ENCODE measurements at regions not wholly inside any gene's neighbourhood (a gene's known extent, or its start where the extent isn't known, plus 50 kb on each side); places are given as distances from the start of the nearest gene placed in this dataset.

GRCh38 chr2:180324182-180324581 lies 317.1 kb upstream of the CWC22 start:
- H3K27ac ChIP-seq (ENCODE audit: low read depth, low read length), result no peak overlapping the region
- no peaks in the 10 kb centered on the region for H4K20me1 ChIP-seq (ENCODE audit: low read depth, low read length)
- H3K9ac ChIP-seq (ENCODE audit: low read length), result no peak overlapping the region
- no peak overlapping the region for H3K4me2 ChIP-seq (ENCODE audit: low read depth, low read length, poor library complexity, severe bottlenecking)
- no peaks in the 10 kb centered on the region for H3F3A ChIP-seq (ENCODE audit: insufficient read depth)
- no peaks in the 10 kb centered on the region for H3K9me2 ChIP-seq (replicated peaks; ENCODE audit: insufficient read depth, low read length)
- no peaks in the 10 kb centered on the region for H3K9me3 ChIP-seq (ENCODE audit: insufficient read depth, low read length)
- H3K27me3 ChIP-seq (ENCODE audit: low read length), result no peaks in the 10 kb centered on the region
- H3K36me3 ChIP-seq (ENCODE audit: low read length), result no peaks in the 10 kb centered on the region
- TF ChIP-seq EZH2phosphoT487 (conservative IDR thresholded peaks at IDR 0.05; ENCODE audit: low read length), result no peak
- no peak for TF ChIP-seq CTCF (IDR thresholded peaks at IDR 0.05; ENCODE audit: insufficient read depth, low read length, poor library complexity, severe bottlenecking)
- H3K4me3 ChIP-seq (ENCODE audit: insufficient read depth, low read length, poor library complexity, severe bottlenecking), result no peak overlapping the region
- H2AFZ ChIP-seq (ENCODE audit: low read depth, low read length, severe bottlenecking), result no peak overlapping the region
- H3K79me2 ChIP-seq (ENCODE audit: insufficient read depth, low read length), result no peaks in the 10 kb centered on the region

GRCh38 chr2:180322781-180323180 lies 315.7 kb upstream of the CWC22 start:
- TF ChIP-seq EZH2phosphoT487 (conservative IDR thresholded peaks at IDR 0.05; ENCODE audit: low read length) (no peak), CTCF (IDR thresholded peaks at IDR 0.05; ENCODE audit: insufficient read depth, low read length, poor library complexity, severe bottlenecking) (no peak)
- no peaks in the 10 kb centered on the region for H3F3A ChIP-seq (ENCODE audit: insufficient read depth)

GRCh38 chr2:180319586-180320405 lies 312.7 kb upstream of the CWC22 start:
- no peak overlapping the region for H3K4me3 ChIP-seq (ENCODE audit: insufficient read depth, low read length, poor library complexity, severe bottlenecking)
- no peaks in the 10 kb centered on the region for H3F3A ChIP-seq (ENCODE audit: insufficient read depth)
- H2AFZ ChIP-seq (ENCODE audit: low read depth, low read length, severe bottlenecking), result no peak overlapping the region
- no peaks in the 10 kb centered on the region for H3K27me3 ChIP-seq (ENCODE audit: low read length)
- H3K9me2 ChIP-seq (replicated peaks; ENCODE audit: insufficient read depth, low read length), result no peaks in the 10 kb centered on the region
- H3K36me3 ChIP-seq (ENCODE audit: low read length), result no peaks in the 10 kb centered on the region
- TF ChIP-seq CTCF (IDR thresholded peaks at IDR 0.05; ENCODE audit: insufficient read depth, low read length, poor library complexity, severe bottlenecking) (no peak), EZH2phosphoT487 (conservative IDR thresholded peaks at IDR 0.05; ENCODE audit: low read length) (no peak)
- no peaks in the 10 kb centered on the region for H3K9me3 ChIP-seq (ENCODE audit: insufficient read depth, low read length)
- H4K20me1 ChIP-seq (ENCODE audit: low read depth, low read length), result no peaks in the 10 kb centered on the region
- no peak overlapping the region for H3K27ac ChIP-seq (ENCODE audit: low read depth, low read length)
- no peak overlapping the region for H3K9ac ChIP-seq (ENCODE audit: low read length)
- no peak overlapping the region for H3K4me2 ChIP-seq (ENCODE audit: low read depth, low read length, poor library complexity, severe bottlenecking)
- H3K79me2 ChIP-seq (ENCODE audit: insufficient read depth, low read length), result no peaks in the 10 kb centered on the region

More at GRCh38 chr2:180322781-180323180, 315.7 kb upstream of the CWC22 start:
- H3K9me3 ChIP-seq (ENCODE audit: insufficient read depth, low read length), result no peaks in the 10 kb centered on the region
- no peak overlapping the region for H3K4me2 ChIP-seq (ENCODE audit: low read depth, low read length, poor library complexity, severe bottlenecking)
- no peaks in the 10 kb centered on the region for H3K9me2 ChIP-seq (replicated peaks; ENCODE audit: insufficient read depth, low read length)
- H2AFZ ChIP-seq (ENCODE audit: low read depth, low read length, severe bottlenecking), result no peak overlapping the region
- no peak overlapping the region for H3K27ac ChIP-seq (ENCODE audit: low read depth, low read length)
- H3K4me3 ChIP-seq (ENCODE audit: insufficient read depth, low read length, poor library complexity, severe bottlenecking), result no peak overlapping the region
- H3K36me3 ChIP-seq (ENCODE audit: low read length), result no peaks in the 10 kb centered on the region
- H3K79me2 ChIP-seq (ENCODE audit: insufficient read depth, low read length), result no peaks in the 10 kb centered on the region
- H3K27me3 ChIP-seq (ENCODE audit: low read length), result no peaks in the 10 kb centered on the region
- no peaks in the 10 kb centered on the region for H4K20me1 ChIP-seq (ENCODE audit: low read depth, low read length)
- no peak overlapping the region for H3K9ac ChIP-seq (ENCODE audit: low read length)

All from SU-DHL-6 (cell line).